ENCODE measurements at regions not wholly inside any gene's neighbourhood (a gene's known extent, or its start where the extent isn't known, plus 50 kb on each side); places are given as distances from the start of the nearest gene placed in this dataset.

DNA sequence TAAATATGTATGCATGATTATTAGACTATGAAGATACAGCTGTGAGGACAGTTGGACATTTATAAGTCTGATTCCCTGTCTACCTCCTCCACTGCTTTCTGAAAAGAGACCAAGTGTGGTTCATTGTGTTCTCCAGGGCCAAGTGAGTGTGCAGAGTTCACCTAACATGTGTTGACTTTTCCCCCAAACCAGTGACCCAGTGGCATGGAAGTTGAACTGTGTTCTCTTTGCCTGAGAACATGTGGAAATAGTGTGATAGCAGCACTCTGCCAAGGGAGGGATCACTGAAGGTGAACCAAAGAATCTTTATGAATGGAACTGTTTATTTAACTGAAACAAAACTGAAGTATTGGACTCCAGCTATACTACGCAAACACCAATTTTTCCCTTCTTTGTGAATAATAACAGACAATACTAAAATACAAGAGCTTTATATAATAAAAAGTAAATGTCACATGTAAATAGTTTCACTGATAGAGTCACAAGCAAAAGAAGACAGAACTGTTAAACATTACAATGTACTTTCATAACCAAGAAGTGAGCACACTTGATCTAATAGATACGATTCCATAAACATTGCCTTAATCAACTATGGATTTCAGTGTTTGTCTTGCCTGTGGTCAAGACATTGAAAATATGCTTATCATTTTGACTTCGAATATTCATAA lies 200.3 kb upstream of the FUT9 start:
- WGBS, 2 donors, result 64 to 69% methylated on average over 3 of the region's 3 CpGs
- Histone ChIP-seq H3K27me3 (no peaks in the 10 kb centered on the region), H3K36me3 (no peaks in the 10 kb centered on the region), H3K27ac (no peak overlapping the region), H3K4me3 (no peak overlapping the region), H3K4me1 (no peaks in the 10 kb centered on the region), H3K9me3 (no peaks in the 10 kb centered on the region)
- DNase-seq (ENCODE audit: low spot score in 2 of 2), result peak in 1 of 2 donors; percentile 4
- TF ChIP-seq POLR2A (IDR thresholded peaks at IDR 0.05), result no peak
- no peak for TF ChIP-seq EP300 (IDR thresholded peaks at IDR 0.05)
- TF ChIP-seq, protein P1, sequence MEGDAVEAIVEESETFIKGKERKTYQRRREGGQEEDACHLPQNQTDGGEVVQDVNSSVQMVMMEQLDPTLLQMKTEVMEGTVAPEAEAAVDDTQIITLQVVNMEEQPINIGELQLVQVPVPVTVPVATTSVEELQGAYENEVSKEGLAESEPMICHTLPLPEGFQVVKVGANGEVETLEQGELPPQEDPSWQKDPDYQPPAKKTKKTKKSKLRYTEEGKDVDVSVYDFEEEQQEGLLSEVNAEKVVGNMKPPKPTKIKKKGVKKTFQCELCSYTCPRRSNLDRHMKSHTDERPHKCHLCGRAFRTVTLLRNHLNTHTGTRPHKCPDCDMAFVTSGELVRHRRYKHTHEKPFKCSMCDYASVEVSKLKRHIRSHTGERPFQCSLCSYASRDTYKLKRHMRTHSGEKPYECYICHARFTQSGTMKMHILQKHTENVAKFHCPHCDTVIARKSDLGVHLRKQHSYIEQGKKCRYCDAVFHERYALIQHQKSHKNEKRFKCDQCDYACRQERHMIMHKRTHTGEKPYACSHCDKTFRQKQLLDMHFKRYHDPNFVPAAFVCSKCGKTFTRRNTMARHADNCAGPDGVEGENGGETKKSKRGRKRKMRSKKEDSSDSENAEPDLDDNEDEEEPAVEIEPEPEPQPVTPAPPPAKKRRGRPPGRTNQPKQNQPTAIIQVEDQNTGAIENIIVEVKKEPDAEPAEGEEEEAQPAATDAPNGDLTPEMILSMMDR (IDR thresholded peaks at IDR 0.05), result no peak

DNA sequence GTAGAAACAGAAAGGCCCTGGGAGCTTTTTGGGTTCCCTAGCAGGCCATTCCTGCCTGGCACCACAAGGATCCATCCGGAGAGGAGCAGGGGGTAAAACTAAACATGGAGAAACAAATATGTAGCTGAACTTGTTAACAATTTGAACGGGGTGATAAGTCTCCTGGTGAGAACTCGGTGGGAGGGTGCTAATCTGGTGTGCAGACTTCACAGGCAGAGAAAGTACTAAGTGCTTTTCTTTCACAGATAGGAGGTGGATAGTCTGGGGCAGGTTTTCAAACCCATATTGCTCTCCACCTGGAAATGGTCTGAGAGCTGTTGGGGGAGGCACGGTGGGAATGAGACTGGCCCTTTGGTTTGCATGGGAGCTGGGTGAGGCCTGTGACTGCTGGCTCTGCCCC lies 196.3 kb upstream of the FUT9 start:
- TF ChIP-seq, protein P1 (IDR thresholded peaks at IDR 0.05), result no peak
- TF ChIP-seq POLR2A (IDR thresholded peaks at IDR 0.05) (no peak), EP300 (IDR thresholded peaks at IDR 0.05) (no peak)
- 69 to 72% methylated on average over 4 of the region's 4 CpGs for WGBS, 2 donors
- H3K4me1 ChIP-seq, result no peaks in the 10 kb centered on the region
- DNase-seq (ENCODE audit: low spot score in 2 of 2), result no peak
- H3K27me3 ChIP-seq, result no peaks in the 10 kb centered on the region
- no peaks in the 10 kb centered on the region for H3K9me3 ChIP-seq
- no peaks in the 10 kb centered on the region for H3K36me3 ChIP-seq
- no peak overlapping the region for H3K27ac ChIP-seq
- H3K4me3 ChIP-seq, result no peak overlapping the region

DNA sequence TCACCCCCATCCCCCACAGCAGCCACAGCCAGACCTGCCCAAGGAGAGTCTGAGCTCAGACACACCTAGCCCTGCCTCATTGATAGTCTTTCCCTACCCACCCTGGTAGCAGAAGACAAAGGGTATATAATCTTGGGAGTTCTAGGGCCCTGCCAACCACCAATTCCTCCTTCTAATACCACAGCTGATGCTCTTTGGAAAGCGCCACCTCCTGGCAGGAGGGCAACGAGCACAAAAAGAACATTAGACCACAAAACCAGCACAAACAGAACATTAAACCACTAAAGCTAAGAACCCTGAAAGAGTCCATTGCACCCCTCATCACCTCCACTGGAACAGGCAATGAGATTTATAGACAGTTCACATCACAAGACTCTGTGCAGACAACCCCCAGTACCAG lies 195.8 kb upstream of the FUT9 start:
- DNase-seq (ENCODE audit: low spot score in 2 of 2), result no peak
- WGBS, 2 donors, result 85 to 88% methylated on average over 2 of the region's 2 CpGs

DNA sequence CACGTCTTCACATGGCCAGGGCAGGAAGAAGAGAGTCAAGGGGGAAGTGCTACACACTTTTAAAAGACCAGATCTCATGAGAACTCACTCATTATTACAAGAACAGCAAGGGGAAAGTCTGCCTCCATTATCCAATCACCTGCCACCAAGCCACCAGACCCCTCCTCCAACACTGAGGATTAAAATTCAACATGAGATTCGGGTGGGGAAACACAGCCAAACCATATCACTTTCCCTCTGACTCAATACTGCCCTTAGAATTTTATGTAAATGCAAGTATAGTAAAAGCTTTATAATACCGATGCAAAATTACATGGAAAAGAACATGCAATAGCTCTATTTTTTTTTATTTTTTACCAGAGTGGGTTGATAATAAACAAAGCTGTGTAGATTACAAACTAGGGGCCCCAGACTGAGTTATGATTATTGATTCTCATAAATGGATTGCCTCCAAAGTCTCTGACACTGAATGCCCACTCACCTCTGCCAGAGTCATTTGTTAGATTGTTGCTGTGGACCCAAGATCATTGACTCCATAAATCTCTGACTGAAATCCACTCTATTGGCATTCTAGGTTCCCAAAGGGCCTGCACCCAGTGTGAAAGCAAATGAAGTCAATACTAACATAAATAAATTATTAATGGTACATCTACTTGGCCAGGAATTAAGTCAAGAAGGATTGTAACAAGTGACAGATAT lies 184.8 kb upstream of the FUT9 start:
- Histone ChIP-seq H3K36me3 (no peaks in the 10 kb centered on the region), H3K4me1 (no peaks in the 10 kb centered on the region), H3K9me3 (peaks cover 0 to 1% (median 0%) of the 10 kb centered on the region in 4 donors), H3K27me3 (no peaks in the 10 kb centered on the region), H3K4me3 (no peak overlapping the region), H3K27ac (no peak overlapping the region)
- DNase-seq (ENCODE audit: low spot score in 2 of 2), result no peak
- WGBS, 2 donors, result 44 to 56% methylated on average over 3 of the region's 3 CpGs
- no peak for TF ChIP-seq POLR2A (IDR thresholded peaks at IDR 0.05)
- TF ChIP-seq, protein P1 (IDR thresholded peaks at IDR 0.05), result no peak
- no peak for TF ChIP-seq EP300 (IDR thresholded peaks at IDR 0.05)

More for the DNA sequence above, 195.8 kb upstream of the FUT9 start:
- H3K27ac ChIP-seq, result no peak overlapping the region
- H3K4me1 ChIP-seq, result no peaks in the 10 kb centered on the region
- peaks cover 0 to 4% (median 0%) of the 10 kb centered on the region in 4 donors for H3K9me3 ChIP-seq
- H3K36me3 ChIP-seq, result no peaks in the 10 kb centered on the region
- H3K4me3 ChIP-seq, result no peak overlapping the region
- no peak for TF ChIP-seq POLR2A (IDR thresholded peaks at IDR 0.05)
- TF ChIP-seq, protein P1 (IDR thresholded peaks at IDR 0.05), result no peak
- no peak for TF ChIP-seq EP300 (IDR thresholded peaks at IDR 0.05)
- no peaks in the 10 kb centered on the region for H3K27me3 ChIP-seq

DNA sequence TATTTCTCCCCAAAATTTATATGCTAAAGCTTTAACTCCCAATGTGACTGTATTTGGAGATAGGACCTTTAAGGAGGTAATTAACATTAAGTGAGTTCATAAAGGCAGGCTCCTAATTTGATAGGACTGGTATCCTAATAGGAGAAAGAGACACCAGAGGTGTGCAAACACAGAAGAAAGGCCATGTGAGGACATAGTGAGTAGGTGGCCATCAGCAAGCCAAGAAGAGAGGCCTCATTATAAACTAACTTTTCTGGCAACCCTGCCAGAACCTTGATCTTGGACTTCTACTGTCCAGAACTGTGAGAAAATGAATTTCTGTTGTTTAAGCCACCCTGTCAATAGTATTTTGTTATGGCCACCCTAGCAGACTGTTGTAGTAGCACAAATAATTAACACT lies 177.9 kb upstream of the FUT9 start:
- Histone ChIP-seq H3K36me3 (no peaks in the 10 kb centered on the region), H3K27ac (no peak overlapping the region), H3K27me3 (no peaks in the 10 kb centered on the region), H3K4me3 (no peak overlapping the region), H3K4me1 (no peaks in the 10 kb centered on the region), H3K9me3 (no peaks in the 10 kb centered on the region)
- TF ChIP-seq POLR2A (IDR thresholded peaks at IDR 0.05), result no peak
- TF ChIP-seq EP300 (IDR thresholded peaks at IDR 0.05), result no peak
- TF ChIP-seq, protein P1 (IDR thresholded peaks at IDR 0.05), result no peak
- no peak for DNase-seq (ENCODE audit: low spot score in 2 of 2)
